H9 (cell line): ENCODE measurements at regions not wholly inside any gene's neighbourhood (a gene's known extent, or its start where the extent isn't known, plus 50 kb on each side); places are given as distances from the start of the nearest gene placed in this dataset.

Experiments
- DNase-seq: peaks from one replicate; pipeline ENCODE4 v3.0.0-alpha.2; 2017
- H2AFZ ChIP-seq: one replicate; pipeline ENCODE4 v1.6.1; 2013; ENCODE audit warnings: mild to moderate bottlenecking, low read length, control low read depth, moderate library complexity
- H2AK5ac ChIP-seq: 2 replicates; pipeline ENCODE4 v1.6.1; 2013; ENCODE audit warnings: low read length, control low read depth, mixed read lengths; ENCODE audit not compliant: insufficient read length
- H2BK120ac ChIP-seq: one replicate; pipeline ENCODE4 v1.6.1; 2013; ENCODE audit warnings: low read depth, mild to moderate bottlenecking, low read length, control low read depth, inconsistent platforms; ENCODE audit not compliant: poor library complexity, severe bottlenecking
- H2BK12ac ChIP-seq: 2 replicates; pipeline ENCODE4 v1.6.1; 2013; ENCODE audit warnings: low read length, control low read depth, mixed read lengths, low read depth; ENCODE audit not compliant: insufficient read length
- H2BK15ac ChIP-seq: 2 replicates; pipeline ENCODE4 v1.6.1; 2013; ENCODE audit warnings: low read depth, low read length, control low read depth
- H2BK20ac ChIP-seq: one replicate; pipeline ENCODE4 v1.6.1; 2013; ENCODE audit warnings: low read depth, mild to moderate bottlenecking, low read length, control low read depth, inconsistent platforms; ENCODE audit not compliant: poor library complexity, severe bottlenecking
- H2BK5ac ChIP-seq: 2 replicates; pipeline ENCODE4 v1.6.1; 2013; ENCODE audit warnings: low read length, control low read depth, mixed read lengths; ENCODE audit not compliant: insufficient read length
- H3K14ac ChIP-seq: 2 replicates; pipeline ENCODE4 v1.6.1; 2013; ENCODE audit warnings: low read length, control low read depth; ENCODE audit not compliant: insufficient read depth
- H3K18ac ChIP-seq: 2 replicates; pipeline ENCODE4 v1.6.1; 2013; ENCODE audit warnings: low read depth, mild to moderate bottlenecking, mixed read lengths, low read length, control low read depth; ENCODE audit not compliant: insufficient read length
- H3K23ac ChIP-seq: 2 replicates; pipeline ENCODE4 v1.6.1; 2013; ENCODE audit warnings: low read length, control low read depth, mixed read lengths, low read depth; ENCODE audit not compliant: insufficient read length
- H3K23me2 ChIP-seq: 2 replicates; pipeline ENCODE4 v1.6.1; 2013; ENCODE audit warnings: low read depth, mild to moderate bottlenecking, mixed read lengths, low read length, control low read depth; ENCODE audit not compliant: insufficient read length, poor library complexity, severe bottlenecking
- H3K27ac ChIP-seq: 2 replicates; pipeline ENCODE4 v1.5.1; 2013; ENCODE audit warnings: low read length, control low read depth, mixed read lengths, low read depth; ENCODE audit not compliant: insufficient read length
- H3K27me3 ChIP-seq: 2 replicates; pipeline ENCODE4 v1.6.1; 2013; ENCODE audit warnings: low read length, control low read depth, inconsistent platforms; ENCODE audit not compliant: insufficient read depth
- H3K4ac ChIP-seq: 2 replicates; pipeline ENCODE4 v1.6.1; 2013; ENCODE audit warnings: low read depth, mild to moderate bottlenecking, control low read depth, inconsistent platforms, low read length, moderate library complexity
- H3K4me1 ChIP-seq: 2 replicates; pipeline ENCODE4 v1.6.1; 2013; ENCODE audit warnings: low read length, control low read depth, inconsistent platforms; ENCODE audit not compliant: insufficient read depth
- H3K4me2 ChIP-seq: 2 replicates; pipeline ENCODE4 v1.6.1; 2013; ENCODE audit warnings: low read length, control low read depth, mixed read lengths; ENCODE audit not compliant: insufficient read length, insufficient read depth
- H3K56ac ChIP-seq: 2 replicates; pipeline ENCODE4 v1.6.1; 2013; ENCODE audit warnings: low read depth, mild to moderate bottlenecking, mixed read lengths, low read length, control low read depth; ENCODE audit not compliant: insufficient read length
- H3K79me1 ChIP-seq: 2 replicates; pipeline ENCODE4 v1.6.1; 2013; ENCODE audit warnings: low read depth, mild to moderate bottlenecking, moderate library complexity, low read length, control low read depth, inconsistent platforms; ENCODE audit not compliant: insufficient read depth, poor library complexity, severe bottlenecking
- H3K79me2 ChIP-seq: 2 replicates; pipeline ENCODE4 v1.6.1; 2013; ENCODE audit warnings: low read length, control low read depth, inconsistent platforms; ENCODE audit not compliant: insufficient read depth
- H3K9ac ChIP-seq: 2 replicates; pipeline ENCODE4 v1.6.1; 2013; ENCODE audit warnings: low read length, control low read depth, mixed read lengths; ENCODE audit not compliant: insufficient read length; ENCODE audit errors: extremely low read depth
- H3K9me3 ChIP-seq: one replicate; pipeline ENCODE4 v1.6.1; 2013; ENCODE audit warnings: low read depth, low read length, inconsistent platforms; ENCODE audit not compliant: control insufficient read depth
- H3T11ph ChIP-seq: one replicate; pipeline ENCODE4 v1.6.1; 2013; ENCODE audit warnings: mild to moderate bottlenecking, low read length, control low read depth, inconsistent platforms
- H4K20me1 ChIP-seq: one replicate; pipeline ENCODE4 v1.6.1; 2013; ENCODE audit not compliant: control insufficient read depth, insufficient read length, insufficient read depth
- H4K5ac ChIP-seq: 2 replicates; pipeline ENCODE4 v1.6.1; 2013; ENCODE audit warnings: low read depth, mild to moderate bottlenecking, mixed read lengths, low read length, control low read depth; ENCODE audit not compliant: insufficient read length
- H4K8ac ChIP-seq: replicated peaks from 2 replicates; pipeline ENCODE4 v1.6.1; 2013; ENCODE audit warnings: low read length, control low read depth, mixed read lengths, low read depth; ENCODE audit not compliant: insufficient read length
- H4K91ac ChIP-seq: 2 replicates; pipeline ENCODE4 v1.6.1; 2013; ENCODE audit warnings: low read depth, mild to moderate bottlenecking, moderate library complexity, mixed read lengths, low read length, control low read depth; ENCODE audit not compliant: insufficient read length
- H3K27ac Mint-ChIP-seq, 3 experiments: 2 replicates in 2 of 3; 3 replicates in 1 of 3; pipeline ENCODE4 v1.8.0; 2020 to 2021; ENCODE audit warnings: mixed read lengths in 3 of 3, mild to moderate bottlenecking in 1 of 3, moderate library complexity in 1 of 3
- H3K27me3 Mint-ChIP-seq: 2 replicates; pipeline ENCODE4 v1.8.0; 2021; ENCODE audit warnings: low read depth, mild to moderate bottlenecking, moderate library complexity, mixed read lengths
- H3K36me3 Mint-ChIP-seq, 3 experiments: 2 replicates in 2 of 3; 3 replicates in 1 of 3; pipeline ENCODE4 v1.8.0; 2020 to 2021; ENCODE audit warnings: low read depth in 3 of 3, mixed read lengths in 3 of 3; ENCODE audit not compliant: insufficient read depth in 1 of 3
- H3K4me1 Mint-ChIP-seq, 2 experiments: 2 replicates each; pipeline ENCODE4 v1.8.0; 2020; ENCODE audit warnings: mixed read lengths in 2 of 2
- H3K4me3 Mint-ChIP-seq, 2 experiments: 2 replicates in 1 of 2; 3 replicates in 1 of 2; pipeline ENCODE4 v1.8.0; 2020 to 2021; ENCODE audit warnings: mild to moderate bottlenecking in 2 of 2, mixed read lengths in 2 of 2, moderate library complexity in 1 of 2
- H3K9me3 Mint-ChIP-seq, 2 experiments: 2 replicates in 1 of 2; 3 replicates in 1 of 2; pipeline ENCODE4 v1.8.0; 2020; ENCODE audit warnings: mild to moderate bottlenecking in 2 of 2, mixed read lengths in 2 of 2, moderate library complexity in 1 of 2
- WGBS: extraction: QIAGEN DNeasy Blood & Tissue Kit; methylation state at CpG from one replicate; pipeline ENCODE4 v1.1.7; 2013; ENCODE audit warnings: missing lambda C conversion rate, low lambda C conversion rate, mixed read lengths; ENCODE audit not compliant: insufficient read length; ENCODE audit errors: extremely low coverage; 5-methylcytosine and 5-hydroxymethylcytosine counted together
- TF ChIP-seq, protein P1 (sequence below): fragments of 200-600 bp; sonication (generic); conservative IDR thresholded peaks from 3 replicates; pipeline ENCODE4 v1.8.0; 2021; ENCODE audit warnings: antibody characterized with exemption, mild to moderate bottlenecking

DNA sequence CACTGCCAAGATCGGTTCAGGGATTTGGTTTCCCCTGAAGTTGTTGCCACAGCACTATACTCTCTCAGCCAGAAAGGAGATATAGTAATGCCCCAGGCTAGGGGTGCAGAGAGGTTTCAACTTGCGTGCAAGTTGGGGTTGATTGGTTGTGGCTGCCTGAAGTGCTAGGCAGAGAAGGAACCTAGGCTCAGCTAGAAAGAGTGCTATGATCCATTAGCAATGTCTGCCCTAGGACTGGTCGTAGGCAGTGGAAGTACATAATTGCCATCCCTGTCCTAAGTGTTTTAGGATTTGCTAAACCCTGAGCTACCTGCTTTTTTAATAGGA is 136.6 kb upstream of the SMIM23 start:
- H3K9me3 Mint-ChIP-seq: peaks cover 7% of the 10 kb centered on the region in 2 experiments
- peaks cover 27 to 41% of the 10 kb centered on the region in 2 experiments for H3K4me1 Mint-ChIP-seq
- Histone ChIP-seq H2BK15ac (no peak overlapping the region), H3K4me2 (no peak overlapping the region), H3K23me2 (no peaks in the 10 kb centered on the region), H3T11ph (no peak overlapping the region), H4K5ac (no peak overlapping the region), H3K79me1 (no peaks in the 10 kb centered on the region), H4K20me1 (no peaks in the 10 kb centered on the region), H2AFZ (no peak overlapping the region), H2BK12ac (no peak overlapping the region), H4K8ac (no peak overlapping the region), H3K9me3 (no peaks in the 10 kb centered on the region), H3K56ac (no peak overlapping the region), H2BK120ac (no peak overlapping the region), H3K27me3 (no peaks in the 10 kb centered on the region), H2BK20ac (no peak overlapping the region), H3K14ac (no peak overlapping the region), H4K91ac (no peak overlapping the region), H3K79me2 (no peaks in the 10 kb centered on the region), H3K4me1 (peaks cover 3% of the 10 kb centered on the region; the same call in 1 of the 2 replicates), H2AK5ac (no peak overlapping the region), H2BK5ac (no peak overlapping the region), H3K18ac (no peak overlapping the region), H3K9ac (no peak overlapping the region), H3K27ac (no peak overlapping the region), H3K23ac (no peak overlapping the region), H3K4ac (no peak overlapping the region)
- no peak overlapping the region for H3K27ac Mint-ChIP-seq
- peaks cover 15% of the 10 kb centered on the region for H3K27me3 Mint-ChIP-seq
- DNase-seq: no peak
- peaks cover 0 to 7% (median 0%) of the 10 kb centered on the region in 3 experiments; a peak in 4 of 7 replicates for H3K36me3 Mint-ChIP-seq
- no peak overlapping the region for H3K4me3 Mint-ChIP-seq
- no CpG with 5 or more reads among the region's 3 CpGs for WGBS
- TF ChIP-seq, protein P1, sequence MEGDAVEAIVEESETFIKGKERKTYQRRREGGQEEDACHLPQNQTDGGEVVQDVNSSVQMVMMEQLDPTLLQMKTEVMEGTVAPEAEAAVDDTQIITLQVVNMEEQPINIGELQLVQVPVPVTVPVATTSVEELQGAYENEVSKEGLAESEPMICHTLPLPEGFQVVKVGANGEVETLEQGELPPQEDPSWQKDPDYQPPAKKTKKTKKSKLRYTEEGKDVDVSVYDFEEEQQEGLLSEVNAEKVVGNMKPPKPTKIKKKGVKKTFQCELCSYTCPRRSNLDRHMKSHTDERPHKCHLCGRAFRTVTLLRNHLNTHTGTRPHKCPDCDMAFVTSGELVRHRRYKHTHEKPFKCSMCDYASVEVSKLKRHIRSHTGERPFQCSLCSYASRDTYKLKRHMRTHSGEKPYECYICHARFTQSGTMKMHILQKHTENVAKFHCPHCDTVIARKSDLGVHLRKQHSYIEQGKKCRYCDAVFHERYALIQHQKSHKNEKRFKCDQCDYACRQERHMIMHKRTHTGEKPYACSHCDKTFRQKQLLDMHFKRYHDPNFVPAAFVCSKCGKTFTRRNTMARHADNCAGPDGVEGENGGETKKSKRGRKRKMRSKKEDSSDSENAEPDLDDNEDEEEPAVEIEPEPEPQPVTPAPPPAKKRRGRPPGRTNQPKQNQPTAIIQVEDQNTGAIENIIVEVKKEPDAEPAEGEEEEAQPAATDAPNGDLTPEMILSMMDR: no peak
